ENCODE measurements at regions not wholly inside any gene's neighbourhood (a gene's known extent, or its start where the extent isn't known, plus 50 kb on each side); places are given as distances from the start of the nearest gene placed in this dataset.

GRCh38 chr2:19035238-19035637 lies 323.2 kb downstream of the OSR1 start:
- no peak for DNase-seq (ENCODE audit: low read depth in 2 of 2)

- DNase-seq (ENCODE audit: low read depth in 2 of 2), result no peak
These were observed 325.2 kb downstream of the OSR1 start for GRCh38 chr2:19033240-19033639.

- DNase-seq (ENCODE audit: low read depth in 2 of 2), result no peak
These were observed 326.8 kb downstream of the OSR1 start for GRCh38 chr2:19031642-19032041.

DNA sequence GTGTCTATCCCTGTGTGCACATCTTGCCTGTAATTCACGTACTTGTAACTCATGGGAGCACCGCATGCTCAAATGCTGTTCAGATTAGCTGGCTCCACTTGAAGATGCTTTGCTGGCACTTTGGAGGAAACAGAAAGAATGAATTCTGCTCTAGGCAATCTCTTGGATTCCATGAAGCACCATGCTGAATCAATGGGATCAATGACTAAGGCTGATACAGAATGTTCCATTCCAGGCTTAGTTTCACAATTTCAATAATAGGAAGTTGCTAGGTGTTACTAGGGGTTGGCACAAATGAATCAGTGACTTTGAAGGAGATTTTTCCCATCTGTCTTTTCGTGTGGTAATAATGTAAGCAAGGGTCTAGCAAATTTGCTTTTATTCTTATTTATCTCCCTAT lies 328.8 kb downstream of the OSR1 start:
- DNase-seq (ENCODE audit: low read depth in 2 of 2), result no peak

GRCh38 chr2:19028587-19029375 lies 329.6 kb downstream of the OSR1 start:
- DNase-seq (ENCODE audit: low read depth in 2 of 2), result no peak

GRCh38 chr2:19027626-19028025 lies 330.8 kb downstream of the OSR1 start:
- DNase-seq (ENCODE audit: low read depth in 2 of 2), result no peak

DNA sequence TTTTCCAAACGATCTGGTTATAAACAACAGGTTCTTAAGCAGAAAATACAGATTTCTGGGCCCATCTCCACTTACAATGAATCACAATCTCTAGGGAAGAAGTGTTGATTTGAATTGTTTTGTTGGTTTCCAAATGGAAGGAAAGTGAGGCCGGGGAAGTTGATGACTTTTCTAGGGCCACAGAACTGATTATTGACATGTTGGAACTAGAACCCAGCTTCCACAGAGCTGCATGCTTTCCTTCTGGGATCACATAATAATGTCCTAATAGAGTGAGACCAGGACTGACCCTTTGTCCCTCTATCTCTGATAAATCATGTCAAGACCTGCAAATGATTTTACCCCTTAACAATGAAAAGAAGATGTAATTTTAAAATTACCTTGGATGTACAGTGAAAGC lies 332.2 kb downstream of the OSR1 start:
- no peak for DNase-seq (ENCODE audit: low read depth in 2 of 2)

DNA sequence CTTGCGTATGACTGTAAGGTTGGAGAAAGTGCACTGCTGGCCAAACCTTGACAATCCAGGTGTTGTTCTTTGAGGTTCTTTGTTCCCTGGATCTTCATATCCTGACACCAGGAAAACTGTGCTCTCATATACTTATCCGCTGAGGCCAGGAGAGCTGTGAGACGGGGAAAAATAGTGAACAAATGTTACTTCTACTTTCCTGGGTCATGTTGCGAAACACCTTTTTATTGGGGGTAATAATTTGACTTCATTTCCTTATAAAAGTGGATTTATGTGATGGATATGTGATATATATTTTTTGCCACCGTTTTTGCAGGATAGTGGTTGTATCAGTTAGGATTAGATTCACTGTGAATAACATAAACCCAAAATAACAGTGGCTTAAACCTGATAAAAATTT lies 336.1 kb downstream of the OSR1 start:
- DNase-seq (ENCODE audit: low read depth in 2 of 2), result no peak

DNA sequence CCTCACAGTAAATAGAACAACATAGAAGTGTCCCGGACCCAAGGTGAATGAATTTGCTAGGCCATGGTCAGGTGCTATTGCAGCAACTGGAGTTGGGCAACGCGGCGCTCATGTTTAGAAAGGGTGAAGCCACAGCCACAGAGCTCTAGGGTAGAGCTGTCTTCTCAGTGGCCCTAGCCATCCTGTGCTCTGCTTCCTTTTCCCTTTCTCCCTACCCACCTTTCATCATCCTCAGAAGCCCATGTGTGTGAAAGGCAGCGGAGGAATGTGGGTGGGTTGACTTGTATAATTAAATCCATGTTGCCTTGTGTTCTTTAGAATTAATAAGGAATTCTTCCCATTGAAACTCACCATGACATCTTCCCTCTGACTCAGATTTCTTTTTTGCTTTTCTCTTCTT lies 336.7 kb downstream of the OSR1 start:
- DNase-seq (ENCODE audit: low read depth in 2 of 2), result no peak

GRCh38 chr2:19021100-19021476 lies 337.3 kb downstream of the OSR1 start:
- DNase-seq (ENCODE audit: low read depth in 2 of 2), result no peak

DNA sequence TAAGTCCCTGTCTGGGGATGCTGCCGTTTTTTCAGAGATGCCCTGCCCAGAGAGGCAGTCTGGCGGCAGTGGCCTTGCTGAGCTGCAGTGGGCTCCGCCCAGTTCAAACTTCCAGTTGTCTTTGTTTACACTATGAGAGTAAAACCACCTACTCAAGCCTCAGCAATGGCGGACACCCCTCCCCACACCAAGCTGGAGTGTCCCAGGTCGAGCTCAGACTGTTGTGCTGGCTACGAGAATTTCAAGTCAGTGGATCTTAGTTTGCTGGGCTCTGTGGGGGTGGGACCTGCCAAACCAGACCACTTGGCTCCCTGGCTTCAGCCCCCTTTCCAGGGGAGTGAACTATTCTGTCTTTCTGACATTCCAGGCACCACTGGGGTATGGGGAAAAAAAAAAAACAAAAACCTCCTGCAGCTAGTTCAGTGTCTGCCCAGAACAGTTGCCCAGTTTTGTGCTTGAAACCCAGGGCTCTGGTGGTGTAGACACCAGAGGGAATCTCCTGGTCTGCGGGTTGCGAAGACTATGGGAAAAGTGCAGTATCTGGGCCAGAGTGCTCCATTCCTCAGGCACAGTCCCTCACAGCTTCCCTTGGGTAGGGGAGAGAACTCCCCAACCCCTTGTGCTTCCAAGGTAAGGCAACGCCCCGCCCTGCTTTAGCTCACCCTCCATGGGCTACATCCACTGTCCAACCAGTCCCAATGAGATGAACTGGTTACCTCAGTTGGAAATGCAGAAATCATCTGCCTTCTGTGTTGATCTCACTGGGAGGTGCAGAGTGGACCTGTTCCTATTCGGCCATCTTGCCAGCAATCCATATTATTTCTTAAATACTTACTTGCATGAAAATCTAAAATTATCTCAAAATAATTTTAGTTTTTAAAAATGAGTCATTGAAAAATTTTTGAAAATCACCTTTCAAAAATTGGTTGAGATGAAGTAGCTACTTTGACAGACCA lies 338.0 kb downstream of the OSR1 start:
- no peak for DNase-seq (ENCODE audit: low read depth in 2 of 2)

- DNase-seq (ENCODE audit: low read depth in 2 of 2), result no peak
These were observed 348.9 kb downstream of the OSR1 start for GRCh38 chr2:19009510-19009909.

DNA sequence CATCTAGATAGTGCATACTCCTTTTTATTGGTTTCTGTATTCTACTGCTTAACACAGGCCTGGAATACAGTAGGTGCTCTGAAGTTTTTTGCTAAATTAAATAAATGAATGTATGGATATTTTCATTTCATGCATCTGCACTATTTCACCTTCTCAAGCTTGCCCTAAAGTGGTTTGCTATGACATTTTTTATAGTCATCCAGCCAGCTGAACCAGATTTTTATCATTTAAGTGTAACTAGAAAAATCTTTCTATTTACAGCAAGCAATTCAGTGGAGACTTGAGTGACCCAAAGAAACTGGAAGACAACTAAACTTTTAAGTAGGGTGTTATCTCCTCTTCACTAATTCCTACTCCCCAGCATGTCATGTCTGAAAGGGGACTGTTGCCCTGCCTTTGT lies 354.9 kb downstream of the OSR1 start:
- no peak for DNase-seq (ENCODE audit: low read depth in 2 of 2)

GRCh38 chr2:19000776-19001175 lies 357.6 kb downstream of the OSR1 start:
- DNase-seq (ENCODE audit: low read depth in 2 of 2), result no peak

- no peak for DNase-seq (ENCODE audit: low read depth in 2 of 2)
These were observed 359.2 kb downstream of the OSR1 start for GRCh38 chr2:18999198-18999597.

GRCh38 chr2:18998491-18998890 lies 359.9 kb downstream of the OSR1 start:
- DNase-seq (ENCODE audit: low read depth in 2 of 2), result no peak

DNA sequence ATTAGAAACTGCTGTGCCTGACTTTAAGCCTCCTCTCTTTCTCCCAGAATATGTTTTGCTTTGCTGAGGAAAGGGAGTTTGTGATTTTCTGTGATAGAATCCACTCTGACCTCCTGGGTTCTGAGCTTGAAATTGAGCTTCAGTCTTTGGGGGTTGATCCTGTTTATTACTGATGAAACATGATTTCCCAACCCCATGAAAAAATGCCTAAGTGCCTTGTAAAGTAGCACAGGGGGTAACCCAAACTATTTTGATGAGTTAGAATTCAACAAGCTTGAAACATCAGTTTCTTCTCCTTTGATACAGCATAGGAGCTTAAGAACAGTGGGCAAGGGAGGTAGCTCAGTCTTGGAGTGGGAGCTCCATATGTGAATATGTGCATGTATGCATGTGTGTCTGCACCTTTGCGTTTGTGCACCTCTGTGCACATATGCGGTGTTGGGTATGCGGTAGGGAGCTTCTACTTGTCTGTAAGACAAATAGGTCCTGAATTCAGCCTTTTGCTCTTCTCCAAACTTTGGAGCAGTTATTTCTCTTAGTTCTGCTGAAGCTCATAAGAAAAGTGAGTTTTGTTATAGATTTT lies 364.6 kb downstream of the OSR1 start:
- no peak for DNase-seq (ENCODE audit: low read depth in 2 of 2)

DNA sequence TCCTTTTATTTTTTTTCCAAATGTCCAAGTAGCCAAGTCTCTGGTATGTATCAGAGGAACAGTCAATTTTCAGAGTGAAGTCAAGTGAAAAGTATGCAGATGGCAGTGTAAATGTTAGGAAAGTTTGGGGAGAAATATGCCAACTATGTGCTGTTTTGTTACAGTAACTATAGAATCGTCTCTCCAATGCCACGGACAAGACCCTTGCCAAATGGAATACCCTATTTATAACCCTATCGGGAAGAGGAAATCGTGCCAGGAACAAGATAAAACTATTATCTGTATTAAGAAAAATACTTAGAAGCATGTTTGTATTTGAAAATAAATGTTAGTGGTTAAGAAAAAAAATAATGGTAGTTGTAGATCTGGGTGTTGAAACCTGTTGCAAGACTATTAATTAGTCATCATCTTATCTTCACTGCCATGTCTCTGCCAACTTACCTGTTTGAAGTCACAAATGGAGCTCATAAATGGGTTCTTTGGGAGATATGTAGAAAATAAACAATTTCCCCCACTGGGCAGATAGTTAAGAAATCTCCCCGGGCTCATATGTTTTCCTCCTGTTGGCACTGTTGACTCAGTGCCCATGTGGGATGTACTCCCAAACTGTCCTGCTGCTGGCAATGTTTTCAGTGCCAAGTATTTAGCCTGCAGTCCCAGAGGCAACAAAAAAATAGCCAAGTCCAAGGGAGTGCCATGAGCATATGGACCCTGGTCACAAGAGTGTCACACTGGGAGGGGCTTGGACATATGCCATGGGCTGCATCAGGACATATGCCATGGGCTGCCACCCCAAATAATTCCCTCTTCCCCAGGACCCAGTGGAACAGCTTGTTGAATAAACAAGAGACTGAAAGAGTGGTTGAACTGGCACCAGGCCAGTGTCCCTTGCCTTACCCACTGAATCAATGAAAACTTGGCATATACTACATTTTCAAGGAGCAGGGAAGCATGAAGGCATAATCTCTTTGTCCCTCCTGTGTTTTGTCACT lies 366.9 kb downstream of the OSR1 start:
- DNase-seq (ENCODE audit: low read depth in 2 of 2), result no peak

GRCh38 chr2:18988631-18989232 lies 369.7 kb downstream of the OSR1 start:
- no peak for DNase-seq (ENCODE audit: low read depth in 2 of 2)

GRCh38 chr2:18987592-18988073 lies 370.8 kb downstream of the OSR1 start:
- no peak for DNase-seq (ENCODE audit: low read depth in 2 of 2)

DNA sequence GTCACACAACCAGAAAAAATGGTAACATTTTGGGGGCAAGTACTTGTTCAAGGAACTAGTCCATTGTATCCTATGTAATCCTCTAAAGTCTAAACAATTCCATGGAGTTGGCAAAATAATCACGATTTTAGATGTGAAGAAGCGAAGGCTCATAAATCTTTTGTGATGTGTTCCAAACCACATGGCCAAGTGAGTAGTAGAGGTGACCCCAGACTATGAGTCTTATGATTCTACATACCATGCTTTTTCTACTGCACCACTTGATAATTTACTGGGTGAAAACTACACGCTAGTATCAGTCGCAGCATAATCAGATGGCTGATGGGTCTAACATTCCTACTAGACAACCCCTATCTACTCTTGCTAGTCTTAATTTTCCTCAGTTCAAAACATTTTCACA lies 371.4 kb downstream of the OSR1 start:
- no peak for DNase-seq (ENCODE audit: low read depth in 2 of 2)
